MM.1S (cell line): ENCODE measurements at regions not wholly inside any gene's neighbourhood (a gene's known extent, or its start where the extent isn't known, plus 50 kb on each side); places are given as distances from the start of the nearest gene placed in this dataset.

ENCODE experiments used
- CTCF ChIP-seq: fragments of 300-600 bp; sonication (generic); IDR thresholded peaks from 2 replicates; pipeline ENCODE4 v1.5.1; 2016; ENCODE audit warnings: antibody characterized with exemption, low read length, mixed read lengths
- EZH2 ChIP-seq: fragments of 300-600 bp; sonication (generic); optimal IDR thresholded peaks from 2 replicates; pipeline ENCODE3; 2017; ENCODE audit warnings: low read depth, mild to moderate bottlenecking, antibody characterized with exemption, low read length, mixed read lengths

DNA sequence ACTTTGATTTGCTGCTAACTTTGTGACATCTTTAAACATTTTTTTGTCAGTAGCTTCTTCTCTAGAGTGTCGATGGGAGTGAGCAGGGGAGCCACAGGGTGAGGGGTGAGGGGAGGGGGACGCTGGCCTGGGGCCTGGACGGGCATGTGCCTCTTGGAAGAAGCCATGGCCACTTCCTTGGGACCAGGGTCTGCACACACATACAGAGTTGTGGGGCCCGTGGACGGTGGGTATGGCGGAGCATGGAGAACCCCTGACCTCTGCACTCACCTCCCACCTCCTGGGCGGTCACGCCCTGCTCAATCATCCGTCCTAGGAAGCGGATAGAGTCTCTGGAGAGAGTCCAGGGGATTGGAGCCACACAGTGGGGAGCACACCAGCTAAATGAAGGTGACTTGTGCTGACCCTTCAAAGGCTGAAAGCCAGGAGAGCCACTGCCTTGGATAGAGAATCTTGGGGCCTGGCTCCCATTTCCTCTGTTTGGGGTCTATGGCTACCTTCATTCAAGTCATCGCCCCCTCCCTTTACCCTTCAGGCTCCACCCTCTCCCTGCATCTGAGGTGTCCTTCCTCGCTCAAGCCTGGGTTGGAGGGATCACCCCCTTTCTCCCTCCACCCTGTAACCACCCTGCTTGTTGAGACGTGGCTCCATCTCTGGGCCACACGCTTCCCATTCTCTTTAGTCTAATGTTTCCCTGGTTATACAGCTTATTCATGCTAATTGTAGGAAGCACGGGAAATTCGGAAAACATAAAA, 63.9 kb upstream of the HAAO start:
- TF ChIP-seq CTCF (no peak), EZH2 (no peak)
